Hematopoietic multipotent progenitor cell treated with erythropoietin and hydrocortisone succinate and interleukin-3 and kit ligand, for 4 days (in vitro differentiated cells): ENCODE measurements at regions not wholly inside any gene's neighbourhood (a gene's known extent, or its start where the extent isn't known, plus 50 kb on each side); places are given as distances from the start of the nearest gene placed in this dataset.

Experiments used
- DNase-seq: peaks from one replicate; pipeline ENCODE4 v3.0.0-alpha.2; 2015

DNA sequence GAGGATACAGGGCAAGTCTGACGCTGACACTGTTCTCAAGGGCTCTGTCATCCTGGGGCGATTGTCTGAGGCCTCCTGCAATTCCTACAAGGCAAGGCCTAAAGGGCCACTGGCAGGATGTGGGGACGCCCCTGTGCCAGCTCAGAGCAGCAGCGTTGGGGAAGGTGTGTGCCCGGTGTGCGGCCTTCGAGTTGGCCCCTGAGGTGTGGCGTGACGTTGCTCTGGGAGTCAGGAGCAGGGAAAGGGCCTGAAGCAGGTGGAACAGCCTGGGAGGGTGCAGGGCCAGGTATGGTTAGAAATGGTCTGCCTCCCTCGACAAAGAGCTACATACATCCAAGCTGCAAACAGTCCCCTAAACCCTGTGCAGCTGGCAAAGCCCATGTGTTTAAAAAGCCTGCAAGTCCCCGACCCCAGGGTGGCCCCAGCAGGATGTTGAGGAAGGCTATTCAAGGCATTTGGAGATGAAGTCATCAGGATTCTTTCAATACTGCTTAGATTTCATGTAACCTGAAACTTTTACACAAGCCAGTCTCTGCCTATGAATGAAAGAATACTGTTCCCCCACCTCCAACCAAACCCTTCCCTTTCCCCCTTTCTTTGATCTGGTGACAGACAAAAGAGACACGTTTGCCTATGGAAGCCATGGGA lies 142.5 kb upstream of the TNS3 start:
- no peak for DNase-seq

GRCh38 chr7:47722126-47722525 lies 140.2 kb upstream of the TNS3 start:
- DNase-seq, result no peak

DNA sequence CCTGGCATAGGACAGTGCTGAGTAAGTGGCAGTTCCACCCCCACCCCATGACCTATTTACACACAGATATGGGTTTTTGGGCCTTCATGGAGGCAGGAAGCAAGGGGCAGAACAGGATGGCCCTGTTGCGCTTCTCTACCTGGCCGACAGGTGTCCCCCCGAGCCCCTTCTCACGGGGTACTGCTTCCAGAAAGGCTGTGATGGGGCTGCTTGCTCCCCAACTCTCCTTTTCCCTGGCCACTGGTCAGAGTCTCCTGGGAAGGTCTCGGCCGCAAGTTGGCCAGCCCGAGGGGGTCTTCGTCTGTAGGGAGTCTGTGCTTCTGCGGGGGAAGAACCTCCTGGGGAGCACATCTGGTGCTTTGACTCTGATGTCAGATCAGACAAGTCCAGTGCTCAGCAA lies 139.8 kb upstream of the TNS3 start:
- DNase-seq, result no peak

GRCh38 chr7:47720907-47721244 lies 139.0 kb upstream of the TNS3 start:
- DNase-seq, result no peak

DNA sequence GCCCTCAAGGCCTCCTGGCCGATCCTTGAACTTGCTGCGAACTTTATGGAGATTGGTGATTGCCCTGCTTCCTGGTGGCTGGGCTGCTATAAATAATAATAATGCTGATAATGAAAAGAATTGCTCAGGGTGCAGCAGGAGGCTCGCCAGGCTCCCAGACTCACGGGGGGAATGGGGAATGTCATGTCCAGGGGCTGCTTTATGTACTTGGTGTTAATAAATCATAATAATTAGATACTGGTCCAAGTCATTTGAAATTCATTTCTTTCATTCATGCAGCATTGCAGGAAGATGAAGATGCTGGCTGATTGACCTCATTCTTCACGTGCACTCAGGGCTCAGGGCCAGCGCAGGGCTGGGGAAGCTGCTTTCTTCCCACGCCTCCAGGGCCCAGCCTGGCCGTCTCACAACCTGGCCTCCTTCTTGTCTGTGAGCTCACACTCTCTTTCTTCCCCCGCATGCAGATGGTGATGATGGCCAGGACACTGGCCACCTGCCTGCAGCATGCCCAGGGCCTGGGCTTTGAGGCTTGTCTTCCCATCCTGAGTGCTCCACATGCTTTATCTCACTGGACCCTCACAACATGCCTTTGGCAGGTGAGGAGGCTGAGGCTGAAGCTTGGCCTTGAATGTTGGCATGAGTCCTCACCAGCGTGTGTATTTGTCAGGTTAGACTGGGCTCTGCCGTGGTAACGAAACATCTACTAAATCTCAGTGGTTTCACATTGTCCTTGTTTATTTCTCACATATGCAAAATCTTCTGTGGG lies 138.4 kb upstream of the TNS3 start:
- DNase-seq, result no peak

GRCh38 chr7:47719675-47720074 lies 137.8 kb upstream of the TNS3 start:
- DNase-seq, result no peak

DNA sequence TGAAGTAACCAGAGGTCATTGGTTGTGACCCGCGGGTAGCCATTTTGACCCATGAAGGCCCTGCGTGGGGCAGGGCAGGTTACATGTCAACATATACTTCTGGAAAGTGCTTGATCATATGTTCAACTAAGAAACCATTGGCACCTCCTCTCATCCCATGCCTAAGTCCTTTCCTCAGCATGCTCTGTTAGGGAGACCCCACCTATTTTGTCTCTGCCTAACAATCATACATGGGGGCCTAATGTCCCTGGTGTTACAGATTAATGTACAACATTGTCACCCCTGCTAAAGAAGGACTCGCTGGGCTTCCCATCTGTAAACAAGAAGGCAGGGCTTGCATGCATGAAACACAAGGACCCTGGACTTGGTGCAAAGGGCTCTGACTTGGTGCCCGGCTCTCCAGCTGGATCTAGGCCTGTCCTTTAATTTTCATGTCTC lies 133.7 kb upstream of the TNS3 start:
- DNase-seq, result no peak

DNA sequence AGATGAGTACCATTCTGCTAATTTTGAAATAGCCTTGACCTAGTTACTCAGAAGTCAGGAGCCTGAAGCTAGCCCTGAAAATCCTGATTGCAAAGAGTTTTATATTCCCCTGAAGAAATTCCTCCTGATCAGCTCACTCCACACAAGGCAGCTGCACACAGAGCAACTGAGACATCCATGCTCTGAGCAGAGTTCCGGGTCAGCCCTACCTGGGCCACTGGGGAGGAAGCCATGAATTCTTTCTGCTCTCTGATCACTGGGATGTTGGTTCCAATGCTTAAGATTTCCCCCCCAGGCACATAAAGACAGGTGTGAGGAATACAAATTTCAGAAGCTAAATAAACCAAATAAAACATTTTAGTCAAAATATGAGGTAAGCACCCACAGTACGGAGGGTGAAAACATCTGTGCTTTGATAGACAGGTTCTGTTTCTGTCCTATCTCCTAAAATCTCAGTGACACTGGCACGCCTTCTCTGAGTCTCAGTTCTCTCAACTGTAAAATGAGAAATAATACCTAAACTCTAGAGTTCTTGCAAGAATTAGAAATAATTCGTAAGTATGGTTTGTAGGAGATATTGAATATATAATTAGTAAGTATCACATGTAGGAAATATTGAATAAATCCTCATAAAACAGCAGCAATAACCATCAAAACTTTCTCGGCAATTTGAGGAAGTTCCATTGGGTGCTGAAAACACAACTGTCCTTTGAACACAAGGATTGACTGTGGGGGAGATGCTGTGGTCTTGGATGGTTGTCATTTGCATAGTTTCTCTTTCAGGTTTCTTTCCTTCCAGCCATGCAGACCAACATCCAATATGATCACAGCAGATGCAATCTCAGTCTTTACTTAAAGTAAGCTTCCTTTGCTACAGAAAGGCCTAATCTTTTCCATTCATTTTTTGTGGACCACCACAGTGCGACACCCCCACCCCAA lies 133.0 kb upstream of the TNS3 start:
- DNase-seq, result peak; percentile 13

- no peak for DNase-seq
These were observed 131.7 kb upstream of the TNS3 start for GRCh38 chr7:47713595-47713994.

- DNase-seq, result no peak
These were observed 130.5 kb upstream of the TNS3 start for GRCh38 chr7:47712416-47712815.

DNA sequence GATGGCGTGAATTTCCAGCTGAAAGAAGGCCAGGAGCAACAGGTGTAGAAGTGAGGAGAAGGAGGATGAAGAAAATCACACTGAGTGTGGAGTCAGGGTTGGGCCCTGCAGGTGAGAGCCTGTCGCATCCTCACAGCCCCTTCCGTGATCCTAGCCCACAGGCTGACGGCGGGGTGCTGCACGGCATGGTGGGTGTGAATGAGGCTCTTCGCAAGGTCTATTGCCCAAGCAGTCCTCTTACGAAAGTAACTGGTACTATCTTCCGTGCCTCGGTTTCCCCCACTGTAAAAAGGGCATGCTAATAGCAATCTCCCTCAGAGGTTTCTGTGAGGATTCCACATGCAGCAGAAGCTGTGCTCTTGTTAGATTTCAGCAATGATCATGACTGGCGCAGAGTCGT lies 129.9 kb upstream of the TNS3 start:
- no peak for DNase-seq

- no peak for DNase-seq
These were observed 128.5 kb upstream of the TNS3 start for GRCh38 chr7:47710201-47710935.

- no peak for DNase-seq
These were observed 127.5 kb upstream of the TNS3 start for GRCh38 chr7:47709451-47709850.

DNA sequence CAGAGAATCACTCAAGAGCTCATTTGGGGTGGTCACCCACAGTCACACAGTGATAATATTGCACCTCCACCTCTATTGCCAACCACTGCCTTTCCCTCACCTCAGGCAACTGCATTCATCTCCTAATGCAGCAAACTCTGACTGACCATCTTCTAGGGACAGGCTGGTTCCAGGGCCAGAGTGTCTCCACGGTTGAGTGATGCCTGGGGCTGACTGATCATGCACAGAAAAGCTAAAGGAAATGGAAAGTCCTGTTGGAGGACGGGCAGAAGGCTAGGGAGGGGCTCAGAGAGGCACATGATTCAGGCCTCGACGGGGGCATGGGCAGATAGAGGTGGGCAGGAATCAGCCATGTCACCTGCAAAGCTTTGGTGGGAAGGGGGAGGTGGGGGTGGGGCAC lies 127.1 kb upstream of the TNS3 start:
- DNase-seq, result no peak

GRCh38 chr7:47707583-47707982 lies 125.7 kb upstream of the TNS3 start:
- DNase-seq, result no peak

DNA sequence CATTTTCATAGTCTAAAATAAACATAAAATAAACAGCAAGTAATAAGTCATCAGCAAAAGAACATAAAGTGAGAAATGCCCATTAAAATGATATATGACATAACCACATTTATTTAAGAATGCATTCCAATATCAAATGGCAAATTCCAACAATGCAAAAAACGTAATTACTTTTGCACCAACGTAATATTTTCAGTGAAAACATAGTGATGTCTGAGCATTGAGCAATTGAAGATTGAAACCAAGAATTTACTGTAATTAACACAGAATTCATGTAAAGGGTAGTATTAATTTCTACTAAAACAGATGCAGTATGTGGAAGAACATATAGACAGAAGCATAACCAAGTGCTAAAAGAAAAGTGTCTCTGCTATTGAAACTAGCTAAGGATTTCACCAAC lies 123.0 kb upstream of the TNS3 start:
- no peak for DNase-seq

GRCh38 chr7:47702080-47702479 lies 120.2 kb upstream of the TNS3 start:
- DNase-seq, result no peak

DNA sequence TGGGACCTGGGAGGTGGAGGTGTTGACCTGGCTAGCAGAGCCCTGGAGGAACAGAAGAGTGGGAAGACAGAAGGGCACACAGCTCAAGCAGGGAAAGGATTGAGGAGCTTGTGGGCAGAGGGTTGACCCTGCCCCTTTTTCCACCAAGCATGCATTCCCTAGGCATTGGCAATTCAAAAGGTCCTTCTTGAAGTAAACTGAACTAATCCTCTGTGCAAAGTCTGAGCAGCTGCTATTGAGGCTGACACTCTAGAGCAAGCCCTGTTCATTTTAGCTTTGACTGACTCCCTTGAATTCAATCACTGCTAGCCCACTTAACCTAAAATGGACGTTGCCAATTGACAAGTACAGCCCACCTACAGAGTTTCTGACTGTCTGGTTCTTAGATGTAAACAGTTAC lies 116.5 kb upstream of the TNS3 start:
- DNase-seq, result no peak

DNA sequence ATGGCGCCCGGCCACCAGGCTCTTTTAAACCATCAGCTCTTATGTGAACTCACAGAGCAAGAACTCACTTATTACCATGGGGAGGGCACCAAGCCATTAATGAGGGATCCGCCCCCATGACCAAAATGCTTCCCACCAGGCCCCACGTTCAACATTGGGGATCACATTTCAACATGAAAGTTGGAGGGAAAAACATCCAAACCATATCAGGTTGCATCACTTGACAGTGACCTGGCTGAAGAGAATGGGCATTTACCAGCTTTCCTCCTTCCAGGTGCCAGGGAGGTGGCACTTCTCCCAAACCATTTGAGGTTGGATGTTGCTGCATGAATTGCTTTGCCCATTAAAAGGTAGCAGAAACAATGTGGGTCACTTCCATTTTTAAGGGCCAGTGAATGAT lies 115.6 kb upstream of the TNS3 start:
- DNase-seq, result no peak

DNA sequence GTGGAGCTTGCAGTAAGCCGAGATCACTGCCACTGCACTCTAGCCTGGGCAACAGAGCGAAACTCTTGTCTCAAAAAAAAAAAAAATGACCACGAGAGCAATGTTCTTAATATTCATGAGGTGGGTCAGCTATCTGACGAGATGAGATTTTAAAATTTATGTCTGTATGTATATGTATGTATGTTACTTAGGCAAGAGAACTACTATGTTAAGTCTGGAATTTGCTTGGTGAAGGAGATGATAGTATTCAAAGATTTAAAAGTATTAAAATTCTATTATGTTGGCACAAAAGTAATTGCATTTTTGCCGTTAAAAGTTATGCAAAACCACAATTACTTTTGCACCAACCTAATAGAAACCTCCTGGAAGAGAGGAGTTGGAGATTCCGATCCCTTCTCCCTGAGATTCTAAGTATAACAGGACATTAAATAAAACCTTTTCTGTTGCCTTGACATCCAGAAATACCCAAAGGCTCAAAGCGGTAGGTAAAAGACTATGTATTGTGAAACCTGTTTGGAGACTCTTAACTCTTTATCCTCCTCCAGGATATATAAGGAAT lies 114.3 kb upstream of the TNS3 start:
- no peak for DNase-seq

- DNase-seq, result no peak
These were observed 111.3 kb upstream of the TNS3 start for GRCh38 chr7:47693216-47693615.

GRCh38 chr7:47691988-47692387 lies 110.1 kb upstream of the TNS3 start:
- no peak for DNase-seq
